HUES48 (cell line): ENCODE measurements at regions not wholly inside any gene's neighbourhood (a gene's known extent, or its start where the extent isn't known, plus 50 kb on each side); places are given as distances from the start of the nearest gene placed in this dataset.

Experiments
- H3K27ac ChIP-seq: one replicate; pipeline ENCODE4 v1.7.0; 2013; ENCODE audit warnings: low read depth, low read length, inconsistent platforms
- H3K27me3 ChIP-seq: 2 replicates; pipeline ENCODE4 v1.6.1; 2013; ENCODE audit warnings: mild to moderate bottlenecking, low read length; ENCODE audit not compliant: control insufficient read depth, insufficient read depth
- H3K36me3 ChIP-seq: 2 replicates; pipeline ENCODE4 v1.6.1; 2013; ENCODE audit warnings: low read length; ENCODE audit not compliant: control insufficient read depth, insufficient read depth
- H3K4me1 ChIP-seq: 2 replicates; pipeline ENCODE4 v1.6.1; 2013; ENCODE audit warnings: mild to moderate bottlenecking, low read length; ENCODE audit not compliant: control insufficient read depth, insufficient read depth
- H3K4me3 ChIP-seq: 2 replicates; pipeline ENCODE4 v1.5.1; 2013; ENCODE audit warnings: mild to moderate bottlenecking, low read depth, low read length
- H3K9ac ChIP-seq: 2 replicates; pipeline ENCODE4 v1.6.1; 2013; ENCODE audit warnings: mild to moderate bottlenecking, low read depth, low read length, moderate library complexity
- H3K9me3 ChIP-seq: 2 replicates; pipeline ENCODE4 v1.6.1; 2013; ENCODE audit warnings: low read length; ENCODE audit not compliant: control insufficient read depth, insufficient read depth

- no peaks in the 10 kb centered on the region for H3K27me3 ChIP-seq
- no peak overlapping the region for H3K27ac ChIP-seq
- H3K9me3 ChIP-seq = no peaks in the 10 kb centered on the region
- no peak overlapping the region for H3K9ac ChIP-seq
- no peaks in the 10 kb centered on the region for H3K4me1 ChIP-seq
- no peaks in the 10 kb centered on the region for H3K36me3 ChIP-seq
- no peak overlapping the region for H3K4me3 ChIP-seq
These were observed 165.9 kb upstream of the NDST4 start for GRCh38 chr4:115279330-115279729.

GRCh38 chr4:115278830-115279229 lies 165.4 kb upstream of the NDST4 start:
- Histone ChIP-seq H3K4me3 (no peak overlapping the region), H3K9me3 (no peaks in the 10 kb centered on the region), H3K9ac (no peak overlapping the region), H3K27me3 (no peaks in the 10 kb centered on the region), H3K4me1 (no peaks in the 10 kb centered on the region; the same call in 1 of the 2 replicates), H3K27ac (no peak overlapping the region), H3K36me3 (no peaks in the 10 kb centered on the region)

GRCh38 chr4:115275615-115276014 lies 162.2 kb upstream of the NDST4 start:
- peaks cover 6% of the 10 kb centered on the region for H3K4me1 ChIP-seq
- no peaks in the 10 kb centered on the region for H3K36me3 ChIP-seq
- no peak overlapping the region for H3K9ac ChIP-seq
- no peaks in the 10 kb centered on the region for H3K27me3 ChIP-seq
- H3K27ac ChIP-seq = no peak overlapping the region
- H3K9me3 ChIP-seq = no peaks in the 10 kb centered on the region
- no peak overlapping the region for H3K4me3 ChIP-seq

- H3K9ac ChIP-seq = no peak overlapping the region
- H3K4me1 ChIP-seq = peaks cover 6% of the 10 kb centered on the region
- H3K27ac ChIP-seq = no peak overlapping the region
- H3K9me3 ChIP-seq = no peaks in the 10 kb centered on the region
- H3K4me3 ChIP-seq = no peak overlapping the region
- no peaks in the 10 kb centered on the region for H3K36me3 ChIP-seq
- no peaks in the 10 kb centered on the region for H3K27me3 ChIP-seq
These were observed 161.1 kb upstream of the NDST4 start for GRCh38 chr4:115274545-115274944.

GRCh38 chr4:115272594-115272993 lies 159.2 kb upstream of the NDST4 start:
- Histone ChIP-seq H3K9me3 (no peaks in the 10 kb centered on the region), H3K4me3 (no peak overlapping the region), H3K4me1 (peaks cover 6% of the 10 kb centered on the region), H3K27ac (no peak overlapping the region), H3K9ac (no peak overlapping the region), H3K36me3 (no peaks in the 10 kb centered on the region), H3K27me3 (no peaks in the 10 kb centered on the region)

GRCh38 chr4:115272185-115272584 lies 158.8 kb upstream of the NDST4 start:
- Histone ChIP-seq H3K4me1 (peaks cover 6% of the 10 kb centered on the region), H3K36me3 (no peaks in the 10 kb centered on the region), H3K9me3 (no peaks in the 10 kb centered on the region), H3K27me3 (no peaks in the 10 kb centered on the region), H3K9ac (no peak overlapping the region), H3K4me3 (no peak overlapping the region), H3K27ac (no peak overlapping the region)

GRCh38 chr4:115260195-115260594 lies 146.8 kb upstream of the NDST4 start:
- Histone ChIP-seq H3K4me3 (no peak overlapping the region), H3K36me3 (no peaks in the 10 kb centered on the region), H3K9ac (no peak overlapping the region), H3K9me3 (no peaks in the 10 kb centered on the region), H3K4me1 (no peaks in the 10 kb centered on the region), H3K27me3 (no peaks in the 10 kb centered on the region), H3K27ac (no peak overlapping the region)

- no peaks in the 10 kb centered on the region for H3K9me3 ChIP-seq
- no peak overlapping the region for H3K27ac ChIP-seq
- no peaks in the 10 kb centered on the region for H3K36me3 ChIP-seq
- no peaks in the 10 kb centered on the region for H3K4me1 ChIP-seq
- H3K9ac ChIP-seq = no peak overlapping the region
- H3K4me3 ChIP-seq = no peak overlapping the region
- no peaks in the 10 kb centered on the region for H3K27me3 ChIP-seq
These were observed 146.2 kb upstream of the NDST4 start for GRCh38 chr4:115259642-115260041.

- H3K27ac ChIP-seq = no peak overlapping the region
- no peaks in the 10 kb centered on the region for H3K27me3 ChIP-seq
- H3K9me3 ChIP-seq = no peaks in the 10 kb centered on the region
- H3K36me3 ChIP-seq = no peaks in the 10 kb centered on the region
- no peak overlapping the region for H3K4me3 ChIP-seq
- no peak overlapping the region for H3K9ac ChIP-seq
- H3K4me1 ChIP-seq = peaks cover 26% of the 10 kb centered on the region
These were observed 136.4 kb upstream of the NDST4 start for GRCh38 chr4:115249808-115250207.

GRCh38 chr4:115234405-115235093 lies 121.1 kb upstream of the NDST4 start:
- H3K27me3 ChIP-seq = no peaks in the 10 kb centered on the region
- no peak overlapping the region for H3K9ac ChIP-seq
- no peaks in the 10 kb centered on the region for H3K36me3 ChIP-seq
- H3K4me3 ChIP-seq = 0 out of 2 replicates have a peak overlapping the region, but pooled peaks have one; percentile 4
- H3K4me1 ChIP-seq = peaks cover 37% of the 10 kb centered on the region
- peak overlapping the region; percentile 65 for H3K27ac ChIP-seq
- no peaks in the 10 kb centered on the region for H3K9me3 ChIP-seq

GRCh38 chr4:115233600-115233999 lies 120.2 kb upstream of the NDST4 start:
- peak overlapping the region; percentile 64 for H3K27ac ChIP-seq
- no peak overlapping the region for H3K9ac ChIP-seq
- no peaks in the 10 kb centered on the region for H3K36me3 ChIP-seq
- H3K9me3 ChIP-seq = no peaks in the 10 kb centered on the region
- H3K27me3 ChIP-seq = no peaks in the 10 kb centered on the region
- H3K4me3 ChIP-seq = no peak overlapping the region; the same call in 1 of the 2 replicates
- peaks cover 47% of the 10 kb centered on the region for H3K4me1 ChIP-seq
